Activated B cell treated with CpG ODN at 0.5 μM for 24 hours (primary cell): ENCODE measurements at regions not wholly inside any gene's neighbourhood (a gene's known extent, or its start where the extent isn't known, plus 50 kb on each side); places are given as distances from the start of the nearest gene placed in this dataset.

Source experiments
- ATAC-seq: fragments of 200-7000 bp; cut with Tn5 transposase; one replicate; pipeline ENCODE4 v1.10.0; 2021; ENCODE audit warnings: low read depth, mild to moderate bottlenecking, moderate library complexity
- CTCF ChIA-PET: fragments of 350-600 bp; sonication (Branson Sonifier 250); formaldehyde crosslinking; loops from one replicate; lab custom pipeline; 2021; ENCODE audit warnings: antibody characterized with exemption; lab: Charles Lee
- POLR2A ChIA-PET: fragments of 350-600 bp; sonication (Branson Sonifier 250); formaldehyde crosslinking; loops from one replicate; lab custom pipeline; 2021; ENCODE audit warnings: antibody characterized with exemption; lab: Charles Lee
- DNase-seq: peaks from one replicate; pipeline ENCODE4 v3.0.0; 2022
- H3K27ac Mint-ChIP-seq: one replicate; pipeline ENCODE4 v1.8.0; 2020; ENCODE audit warnings: mixed read lengths
- H3K27me3 Mint-ChIP-seq: one replicate; pipeline ENCODE4 v1.8.0; 2021; ENCODE audit warnings: mixed read lengths
- H3K36me3 Mint-ChIP-seq: one replicate; pipeline ENCODE4 v1.8.0; 2021; ENCODE audit warnings: low read depth, mixed read lengths
- H3K4me1 Mint-ChIP-seq: one replicate; pipeline ENCODE4 v1.8.0; 2021; ENCODE audit warnings: mixed read lengths
- H3K4me3 Mint-ChIP-seq: one replicate; pipeline ENCODE4 v1.8.0; 2020; ENCODE audit warnings: mild to moderate bottlenecking, mixed read lengths
- H3K9me3 Mint-ChIP-seq: one replicate; pipeline ENCODE4 v1.8.0; 2020; ENCODE audit warnings: mixed read lengths
- CTCF ChIP-seq: fragments of 200-600 bp; IDR thresholded peaks from one replicate; pipeline ENCODE4 v1.8.0; 2022; ENCODE audit warnings: antibody characterized with exemption, mild to moderate bottlenecking
- intact Hi-C: fragments of 100-400 bp; cut with micrococcal nuclease; formaldehyde crosslinking; loops from one replicate; pipeline ENCODE4 v1.15.1; 2024

GRCh38 chr14:79965896-79966295, 245.4 kb downstream of the DIO2 start:
- ChIA-PET POLR2A (no interaction called here), CTCF (no interaction called here)
- Mint-ChIP-seq H3K4me1 (no peaks in the 10 kb centered on the region), H3K27ac (no peak overlapping the region), H3K27me3 (no peaks in the 10 kb centered on the region), H3K9me3 (peaks cover 12% of the 10 kb centered on the region), H3K4me3 (no peak overlapping the region), H3K36me3 (no peaks in the 10 kb centered on the region)
- no peak for TF ChIP-seq CTCF
- ATAC-seq (no peak), DNase-seq (no peak)
- intact Hi-C loops, result no loop called here

- DNase-seq, result no peak
- CTCF ChIA-PET, result no interaction called here
- Mint-ChIP-seq H3K27ac (no peak overlapping the region), H3K9me3 (peaks cover 22% of the 10 kb centered on the region), H3K36me3 (no peaks in the 10 kb centered on the region), H3K4me3 (no peak overlapping the region), H3K27me3 (no peaks in the 10 kb centered on the region), H3K4me1 (no peaks in the 10 kb centered on the region)
- no peak for ATAC-seq
- TF ChIP-seq CTCF, result no peak
- intact Hi-C loops, result no loop called here
- POLR2A ChIA-PET, result no interaction called here
Measured at GRCh38 chr14:79961197-79961596, 250.1 kb downstream of the DIO2 start.

DNA sequence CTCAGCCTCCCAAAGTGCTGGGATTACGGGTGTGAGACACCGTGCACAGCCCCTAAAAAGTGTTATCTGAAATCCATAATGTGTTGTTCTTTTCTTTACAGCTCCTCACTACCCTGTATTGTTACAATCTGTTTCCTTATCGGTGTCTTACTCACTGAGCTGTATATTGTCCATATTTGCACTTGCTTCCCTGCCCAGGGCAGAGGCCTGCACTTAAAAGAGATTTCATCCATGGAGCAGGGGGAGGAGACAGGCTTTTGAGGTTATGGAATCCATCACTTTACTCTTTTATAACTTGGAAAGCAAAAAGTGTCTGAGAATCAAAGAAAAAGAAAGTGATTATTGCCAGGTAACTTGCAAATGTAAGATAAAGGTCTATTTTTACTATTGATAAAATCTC, 251.0 kb downstream of the DIO2 start:
- H3K9me3 Mint-ChIP-seq, result peaks cover 27% of the 10 kb centered on the region
- no peak for DNase-seq
- no peak for ATAC-seq
- H3K27ac Mint-ChIP-seq, result no peak overlapping the region
- TF ChIP-seq CTCF, result no peak
- CTCF ChIA-PET, result no interaction called here
- H3K4me3 Mint-ChIP-seq, result no peak overlapping the region
- H3K36me3 Mint-ChIP-seq, result no peaks in the 10 kb centered on the region
- intact Hi-C loops, result no loop called here
- no peaks in the 10 kb centered on the region for H3K27me3 Mint-ChIP-seq
- POLR2A ChIA-PET, result no interaction called here
- H3K4me1 Mint-ChIP-seq, result no peaks in the 10 kb centered on the region

- Mint-ChIP-seq H3K4me1 (no peaks in the 10 kb centered on the region), H3K27me3 (no peaks in the 10 kb centered on the region), H3K27ac (no peak overlapping the region), H3K9me3 (peaks cover 21% of the 10 kb centered on the region), H3K36me3 (no peaks in the 10 kb centered on the region), H3K4me3 (no peak overlapping the region)
- ChIA-PET CTCF (no interaction called here), POLR2A (no interaction called here)
- intact Hi-C loops, result no loop called here
- TF ChIP-seq CTCF, result no peak
- no peak for DNase-seq
- ATAC-seq, result no peak
Measured at GRCh38 chr14:79951572-79951971, 259.7 kb downstream of the DIO2 start.

DNA sequence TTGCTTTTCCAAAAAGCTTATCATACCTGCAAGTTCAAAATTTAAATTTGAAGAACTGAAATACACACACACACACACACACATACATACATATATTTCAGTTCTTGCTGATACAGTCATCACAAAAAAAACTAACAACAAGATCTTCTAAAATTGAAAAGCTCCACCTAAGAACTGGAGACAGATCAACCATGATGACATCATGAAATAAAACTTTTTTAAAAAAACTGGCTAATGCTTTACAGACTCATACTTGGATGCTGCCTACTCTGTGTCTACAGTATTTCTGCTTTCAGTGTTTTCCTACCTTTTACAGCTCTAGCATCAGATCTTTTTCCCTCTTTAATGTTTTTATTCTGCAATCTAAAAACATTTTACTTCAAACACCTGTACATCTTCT, 261.4 kb downstream of the DIO2 start:
- Mint-ChIP-seq H3K36me3 (no peaks in the 10 kb centered on the region), H3K9me3 (peaks cover 9% of the 10 kb centered on the region), H3K4me1 (no peaks in the 10 kb centered on the region), H3K27me3 (no peaks in the 10 kb centered on the region), H3K27ac (no peak overlapping the region), H3K4me3 (no peak overlapping the region)
- intact Hi-C loops, result no loop called here
- no peak for ATAC-seq
- POLR2A ChIA-PET, result no interaction called here
- DNase-seq, result no peak
- CTCF ChIA-PET, result no interaction called here
- no peak for TF ChIP-seq CTCF
